ENCODE measurements at regions not wholly inside any gene's neighbourhood (a gene's known extent, or its start where the extent isn't known, plus 50 kb on each side); places are given as distances from the start of the nearest gene placed in this dataset.
"Not testable (repeated sequence)": the region's sequence is repeated elsewhere in the genome, so short reads cannot be mapped to it uniquely, and the experiment has no call there.

DNA sequence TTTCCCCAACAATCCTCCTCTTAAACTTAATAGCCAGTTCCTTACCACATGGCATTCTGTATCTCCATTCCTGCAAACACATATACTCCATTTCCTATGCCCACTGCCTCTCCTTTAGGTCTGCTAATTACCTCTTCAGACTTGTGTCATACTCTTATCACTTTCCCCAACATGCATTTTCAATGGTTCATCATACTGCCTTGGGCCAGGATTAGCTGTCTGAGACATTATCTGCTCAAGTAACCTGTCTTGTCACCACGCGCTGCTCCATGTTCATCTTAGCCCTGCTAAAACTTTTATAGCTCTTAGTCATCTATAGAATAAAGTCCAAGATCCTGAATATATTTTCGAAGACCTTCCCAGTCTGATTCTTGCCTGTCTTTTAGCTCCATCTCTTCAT, 224.1 kb upstream of the GK2 start:
- no peak for ATAC-seq (ENCODE audit: poor library complexity)
- DNase-seq, result no peak
- intact Hi-C loops (cut with DNase I), result no loop called here

DNA sequence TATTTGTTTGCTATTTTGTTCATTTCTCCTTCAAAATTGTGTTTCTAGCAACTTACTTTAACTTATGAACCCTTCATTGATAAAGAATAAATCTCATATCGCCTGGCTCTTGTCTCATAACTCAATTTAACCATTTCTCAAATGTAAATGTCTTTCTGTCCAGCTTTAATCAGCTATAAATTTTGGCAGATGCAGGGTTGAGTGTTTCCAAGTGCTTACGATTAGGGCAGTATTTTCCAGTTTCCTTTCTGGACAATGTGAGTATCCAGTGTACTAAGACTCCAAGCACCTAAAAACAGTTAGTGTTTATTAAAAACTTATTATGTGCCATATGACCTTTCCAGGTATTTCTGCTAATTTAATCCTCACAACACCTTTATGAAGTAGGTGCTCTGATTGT, 218.6 kb upstream of the GK2 start:
- ATAC-seq (ENCODE audit: poor library complexity), result no peak
- intact Hi-C loops (cut with DNase I), result no loop called here
- no peak for DNase-seq

DNA sequence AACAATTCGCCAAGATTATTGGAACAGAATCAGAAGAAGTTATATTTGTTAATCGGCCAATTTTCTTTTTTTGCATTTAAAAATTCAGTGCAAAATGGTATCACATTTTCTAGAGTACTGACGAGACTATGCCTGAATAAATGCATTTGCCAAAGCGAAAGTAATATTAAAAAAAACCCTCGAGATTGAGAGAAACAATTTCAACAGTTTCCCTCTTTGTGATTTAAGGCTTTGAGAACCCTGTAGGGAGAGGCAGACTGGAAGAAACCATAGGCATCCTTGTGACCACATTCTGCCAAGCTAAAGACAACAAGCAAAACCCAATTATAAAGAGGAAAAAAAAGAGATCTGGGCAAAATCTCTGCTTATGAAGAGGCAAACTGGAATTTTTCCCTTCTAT, 218.1 kb upstream of the GK2 start:
- intact Hi-C loops (cut with DNase I), result no loop called here
- no peak for DNase-seq
- ATAC-seq (ENCODE audit: poor library complexity), result no peak

DNA sequence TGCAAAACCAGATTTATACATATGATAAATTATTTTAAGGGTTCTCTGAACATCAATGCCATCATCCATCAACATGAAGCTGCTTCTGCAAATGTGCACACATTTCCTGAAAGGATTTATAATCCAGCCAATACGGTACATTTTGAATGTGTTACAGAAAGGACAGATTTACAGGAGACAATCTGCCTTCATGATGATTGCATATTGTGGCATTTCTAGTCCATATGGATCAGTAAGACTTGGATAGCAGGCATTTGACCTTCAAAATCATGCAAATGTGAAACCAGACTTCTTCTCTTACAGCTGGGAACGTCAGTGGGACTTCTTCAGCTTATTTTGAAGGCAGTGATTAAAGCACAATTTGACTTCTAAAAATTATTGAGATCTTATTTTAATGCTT, 217.3 kb upstream of the GK2 start:
- no peak for ATAC-seq (ENCODE audit: poor library complexity)
- no peak for DNase-seq
- intact Hi-C loops (cut with DNase I), result no loop called here

DNA sequence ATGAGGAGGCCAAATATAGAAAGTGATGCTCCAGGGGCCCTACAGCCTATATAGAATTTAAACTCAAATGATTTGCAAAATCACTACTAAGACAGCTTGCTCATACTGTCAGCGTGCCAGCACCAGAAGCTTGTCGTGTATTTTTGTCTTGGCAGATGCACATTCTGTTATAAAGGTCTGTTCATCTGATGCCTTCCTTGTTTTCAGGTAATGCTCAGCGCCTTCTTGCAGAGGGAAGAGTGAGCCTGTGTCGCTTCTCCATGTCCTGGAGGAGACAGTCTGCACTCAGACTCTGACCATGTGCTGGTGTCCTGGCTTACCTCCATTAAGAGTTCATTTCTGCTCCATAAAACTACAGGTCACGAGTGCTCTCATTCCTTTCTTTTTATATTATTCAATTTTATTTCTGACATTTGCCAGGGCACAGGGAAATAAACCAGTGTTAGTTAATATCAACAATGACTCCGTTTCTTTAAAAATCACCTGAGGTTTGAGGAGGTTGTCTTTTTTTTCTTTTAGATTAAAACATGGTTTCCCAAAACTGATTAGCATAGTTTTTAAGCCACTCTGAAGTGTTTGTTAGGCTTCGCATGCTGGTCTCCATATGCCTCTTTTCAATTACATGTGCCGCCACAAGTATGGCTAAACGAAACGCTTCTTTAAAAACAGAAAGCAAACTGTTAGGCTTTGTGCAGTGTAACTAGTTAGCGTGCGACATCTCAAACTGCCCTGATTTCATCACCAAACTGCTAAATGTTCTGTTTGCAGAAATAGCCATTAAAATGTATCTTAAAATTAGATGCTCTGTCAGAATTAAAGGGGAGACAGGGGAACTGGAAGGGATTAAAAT, 215.2 kb upstream of the GK2 start:
- DNase-seq, result no peak
- intact Hi-C loops (cut with DNase I), result no loop called here
- peak; percentile 38 for ATAC-seq (ENCODE audit: poor library complexity)

DNA sequence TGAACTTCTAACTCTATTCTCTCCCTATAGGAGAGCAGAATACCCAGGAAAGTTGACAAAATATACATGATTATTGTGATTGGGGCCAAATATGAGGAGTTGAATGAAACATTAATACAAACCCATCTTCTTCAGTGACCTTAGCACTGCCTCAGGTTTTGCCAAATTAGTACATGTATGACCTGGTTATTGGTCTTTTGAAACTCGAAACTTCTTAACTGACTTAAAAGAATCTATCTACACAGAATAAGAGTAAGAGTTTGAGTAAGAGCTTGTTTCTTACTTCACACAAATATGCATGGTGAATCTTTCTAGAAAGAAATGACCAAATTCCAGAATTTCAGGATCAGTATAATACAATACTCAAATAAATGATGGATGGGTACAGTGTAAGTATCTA, 213.0 kb upstream of the GK2 start:
- intact Hi-C loops (cut with DNase I), result no loop called here
- no peak for ATAC-seq (ENCODE audit: poor library complexity)
- DNase-seq, result no peak

DNA sequence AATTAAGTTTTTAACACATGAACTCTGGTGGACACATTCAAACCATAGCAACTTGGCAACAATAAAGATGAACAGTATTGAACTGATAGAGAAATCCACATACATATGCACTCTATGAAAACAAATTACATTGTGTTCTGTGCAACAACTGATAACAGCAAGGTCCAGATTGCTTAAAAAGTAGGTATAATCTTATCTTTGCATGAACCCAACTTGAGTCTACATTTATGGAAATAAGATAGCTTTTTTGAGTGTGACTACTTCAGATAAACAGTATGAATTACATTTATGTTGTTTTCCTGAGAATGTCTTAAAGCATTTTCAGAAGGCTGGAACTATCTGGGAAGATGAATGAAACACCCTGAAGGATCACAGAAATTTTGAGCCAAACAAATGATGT, 212.6 kb upstream of the GK2 start:
- ATAC-seq (ENCODE audit: poor library complexity) (no peak), DNase-seq (no peak)
- intact Hi-C loops (cut with DNase I), result no loop called here

DNA sequence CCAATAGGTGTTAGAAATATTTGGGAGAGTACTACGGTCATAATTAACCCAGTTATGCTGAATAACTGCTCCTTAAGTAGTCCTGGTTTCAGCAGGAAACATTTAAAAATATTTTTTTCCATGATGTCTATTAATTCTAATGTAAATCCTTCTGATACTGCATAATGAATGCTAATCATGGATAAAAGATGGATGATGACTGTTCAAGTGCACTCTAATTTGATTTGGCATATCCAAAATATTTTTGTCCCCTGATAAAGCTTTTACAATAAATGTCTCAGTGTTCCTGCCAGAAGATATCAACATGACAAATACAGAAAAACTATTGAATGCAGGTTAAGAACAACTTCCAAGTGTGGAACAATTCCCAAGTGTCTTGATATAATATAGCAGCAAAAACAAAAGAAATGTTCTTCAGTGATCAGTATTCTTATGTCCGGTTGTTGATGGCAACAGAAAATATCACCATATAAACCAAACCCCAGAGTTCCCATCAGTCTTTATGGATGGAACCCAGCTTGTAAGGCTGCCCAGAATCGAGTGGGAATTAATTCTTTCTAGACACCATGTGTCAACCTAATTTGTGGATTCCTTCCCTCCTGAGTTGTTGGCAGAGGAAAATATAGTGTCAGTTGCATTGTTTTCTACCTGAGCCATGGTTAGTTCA, 205.4 kb upstream of the GK2 start:
- DNase-seq, result no peak
- ATAC-seq (ENCODE audit: poor library complexity), result no peak
- intact Hi-C loops (cut with DNase I), result no loop called here

DNA sequence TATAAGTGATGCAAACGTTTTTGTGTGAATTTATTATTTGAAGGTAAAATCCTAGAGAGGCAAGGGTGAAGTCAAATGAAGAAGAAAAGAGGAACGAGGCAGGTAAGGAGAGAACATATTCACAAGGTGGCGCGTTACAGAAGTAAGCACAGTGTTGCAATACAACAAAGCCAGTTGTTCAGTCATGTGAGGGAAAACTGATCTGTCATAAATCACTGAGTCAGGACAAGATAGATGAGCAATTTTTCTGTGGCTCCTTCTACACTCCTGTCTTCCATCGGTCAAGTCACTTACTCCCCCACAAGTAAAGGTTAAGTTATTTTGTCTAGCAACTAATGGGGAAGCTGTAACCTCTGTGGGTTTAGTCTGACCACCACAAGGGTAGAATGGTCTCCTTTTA, 203.0 kb upstream of the GK2 start:
- intact Hi-C loops (cut with DNase I), result no loop called here
- DNase-seq (no peak), ATAC-seq (ENCODE audit: poor library complexity) (no peak)

DNA sequence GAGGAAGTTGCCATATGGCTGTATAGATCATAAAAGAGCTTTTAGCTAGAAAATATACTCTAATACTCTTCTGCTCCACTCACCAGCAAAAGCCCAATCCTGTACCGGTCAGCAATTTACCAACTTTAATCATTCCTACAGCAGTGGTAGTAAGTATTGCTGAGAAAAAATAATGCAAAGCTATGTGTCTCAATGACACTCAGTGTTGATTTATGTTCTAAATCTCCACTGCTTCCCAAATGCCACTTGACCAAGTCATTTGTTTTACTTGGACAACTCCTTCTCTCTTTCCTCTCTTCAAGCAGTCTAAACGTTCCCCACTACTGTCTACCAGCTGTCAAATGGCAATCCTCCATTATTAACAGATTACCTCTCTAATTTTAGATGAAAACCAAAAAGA, 201.8 kb upstream of the GK2 start:
- ATAC-seq (ENCODE audit: poor library complexity) (no peak), DNase-seq (no peak)
- intact Hi-C loops (cut with DNase I), result no loop called here

DNA sequence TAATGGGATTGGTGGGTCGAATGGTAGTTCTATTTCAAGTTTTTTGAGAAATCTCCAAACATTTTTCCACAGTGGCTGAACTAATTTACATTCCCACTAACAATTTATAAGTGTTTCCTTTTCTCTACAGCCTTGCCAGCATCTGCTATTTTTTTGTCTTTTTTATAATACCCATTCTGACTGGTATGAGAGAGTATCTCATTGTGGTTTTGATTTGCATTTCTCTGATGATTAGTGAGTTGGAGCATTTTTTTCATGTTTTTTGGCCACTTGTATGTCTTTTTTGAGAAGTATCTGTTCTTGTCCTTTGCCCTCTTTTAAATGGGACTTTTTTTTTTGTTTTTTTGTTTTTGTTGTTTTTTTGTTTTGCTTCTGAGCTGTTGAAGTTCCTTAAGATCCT, 200.0 kb upstream of the GK2 start:
- no peak for DNase-seq
- intact Hi-C loops (cut with DNase I), result no loop called here

DNA sequence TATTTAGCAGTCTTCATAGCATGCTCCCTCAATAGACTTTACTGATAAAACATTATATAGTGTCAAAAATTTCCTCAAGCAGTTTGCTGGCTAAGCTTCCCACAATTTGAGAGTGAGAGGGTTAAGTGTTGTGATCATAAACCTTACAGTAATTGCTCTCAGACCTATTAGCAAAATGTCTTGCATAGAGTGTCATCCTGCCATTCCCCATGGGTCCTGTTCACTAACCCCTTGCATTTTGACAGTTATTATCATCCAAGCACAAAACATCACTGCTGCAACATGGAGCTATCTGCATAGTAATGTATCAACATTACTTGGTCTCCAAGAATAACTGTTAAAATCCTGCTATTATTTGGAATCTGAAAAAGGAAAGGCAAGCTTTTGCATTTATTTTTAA, 196.1 kb upstream of the GK2 start:
- intact Hi-C loops (cut with DNase I), result no loop called here
- ATAC-seq (ENCODE audit: poor library complexity), result no peak

More for the DNA sequence above, 200.0 kb upstream of the GK2 start:
- no peak for ATAC-seq (ENCODE audit: poor library complexity)

DNA sequence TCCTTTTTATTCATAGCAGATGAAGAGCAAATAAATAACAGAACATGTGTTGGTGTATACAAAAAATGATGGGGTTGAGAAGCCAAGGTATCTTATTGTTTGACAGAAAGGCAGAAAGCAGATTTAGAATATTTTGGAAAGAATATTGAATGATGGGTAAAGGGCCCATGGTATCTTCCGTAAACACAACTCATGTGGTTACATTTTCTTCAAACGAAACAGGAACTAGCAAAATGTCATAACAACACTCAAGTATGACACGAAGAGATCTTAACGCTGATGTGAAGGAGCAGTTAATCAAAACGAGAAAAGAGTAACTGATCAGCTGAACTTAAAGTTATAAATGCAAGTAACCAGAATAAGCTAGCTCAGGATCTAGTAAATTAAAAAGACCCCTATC, 195.7 kb upstream of the GK2 start:
- intact Hi-C loops (cut with DNase I), result no loop called here
- no peak for DNase-seq
- no peak for ATAC-seq (ENCODE audit: poor library complexity)

More for the DNA sequence above, 196.1 kb upstream of the GK2 start:
- no peak for DNase-seq

DNA sequence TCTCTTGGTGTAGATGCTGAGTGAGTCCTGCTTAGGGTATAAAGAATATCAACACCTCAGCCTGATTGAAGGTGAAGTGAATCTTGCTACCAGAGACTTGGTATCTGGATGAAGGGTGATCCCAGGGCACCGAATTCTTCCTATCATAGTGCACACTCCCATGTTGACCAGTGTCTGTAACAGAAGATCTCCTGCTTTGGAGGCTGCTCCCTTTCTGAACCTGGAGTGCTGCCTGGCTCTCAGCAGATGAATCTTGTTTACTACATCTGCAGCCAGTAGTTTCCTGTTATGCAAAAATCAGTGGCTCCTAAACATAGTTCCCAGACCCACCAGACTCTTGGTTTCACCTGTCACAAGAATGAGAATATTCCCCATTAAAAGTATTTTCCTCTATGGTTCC, 191.7 kb upstream of the GK2 start:
- no peak for DNase-seq
- ATAC-seq (ENCODE audit: poor library complexity), result peak; percentile 51
- intact Hi-C loops (cut with DNase I), result no loop called here

DNA sequence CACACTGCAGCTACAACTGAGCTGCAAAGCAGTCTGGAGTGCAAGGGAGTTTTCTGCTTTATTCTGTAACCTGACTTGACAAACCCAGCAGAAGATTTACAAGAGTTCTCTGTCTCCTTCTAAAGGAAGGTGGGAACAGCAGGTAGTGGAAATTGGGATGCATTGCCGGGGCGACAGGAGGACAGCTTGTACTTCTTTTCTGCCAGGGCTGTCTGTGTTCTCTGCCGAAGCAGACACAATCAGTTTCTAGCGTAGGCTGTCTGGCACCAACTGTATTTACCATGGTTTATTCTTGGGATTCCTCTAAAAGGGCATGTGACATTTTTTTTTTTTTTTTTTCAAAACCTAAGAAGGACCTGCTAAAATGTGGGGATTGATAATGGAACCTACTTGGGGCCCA, 190.8 kb upstream of the GK2 start:
- ATAC-seq (ENCODE audit: poor library complexity) (peak; percentile 94), DNase-seq (peak; percentile 39)
- intact Hi-C loops (cut with DNase I), result no loop called here

DNA sequence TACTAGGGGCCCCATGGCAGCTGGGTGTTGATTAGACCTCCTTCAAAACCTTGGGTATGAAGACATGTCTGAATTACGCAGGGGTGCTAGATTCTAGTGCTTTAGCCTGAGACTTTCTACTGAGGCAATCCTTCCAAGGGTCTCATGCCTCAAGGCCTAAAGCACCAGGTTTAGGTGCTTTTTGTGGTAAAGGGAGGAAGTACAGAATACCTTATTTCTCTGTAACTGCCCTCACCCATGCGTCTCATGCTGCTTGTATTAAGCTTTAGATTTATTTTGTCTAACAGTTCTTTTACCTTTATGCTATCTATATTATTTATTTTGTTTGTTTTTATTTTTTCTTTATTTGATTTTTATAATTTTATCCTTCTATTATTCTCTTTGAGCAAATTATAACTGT, 190.2 kb upstream of the GK2 start:
- ATAC-seq (ENCODE audit: poor library complexity) (no peak), DNase-seq (no peak)
- intact Hi-C loops (cut with DNase I), result no loop called here

DNA sequence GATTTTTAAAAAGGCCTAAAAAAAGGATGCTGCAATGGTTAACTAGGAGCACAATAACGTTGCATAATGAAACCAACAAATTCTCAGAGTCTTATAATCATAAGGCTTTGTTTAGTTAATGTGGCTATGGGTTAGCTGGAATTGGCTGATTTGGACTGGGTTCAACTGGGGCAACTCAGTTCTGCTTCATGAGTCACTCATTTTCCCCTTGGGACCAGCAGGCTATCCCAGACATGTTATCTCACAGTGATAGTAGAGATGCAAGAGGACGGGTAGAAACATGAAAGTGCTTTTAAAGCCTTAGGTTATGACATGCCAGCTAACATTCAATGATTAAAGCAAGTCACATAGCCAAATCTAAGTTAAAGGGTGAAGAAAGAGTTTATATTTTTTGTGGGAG, 189.2 kb upstream of the GK2 start:
- intact Hi-C loops (cut with DNase I), result no loop called here
- peak; percentile 13 for ATAC-seq (ENCODE audit: poor library complexity)

DNA sequence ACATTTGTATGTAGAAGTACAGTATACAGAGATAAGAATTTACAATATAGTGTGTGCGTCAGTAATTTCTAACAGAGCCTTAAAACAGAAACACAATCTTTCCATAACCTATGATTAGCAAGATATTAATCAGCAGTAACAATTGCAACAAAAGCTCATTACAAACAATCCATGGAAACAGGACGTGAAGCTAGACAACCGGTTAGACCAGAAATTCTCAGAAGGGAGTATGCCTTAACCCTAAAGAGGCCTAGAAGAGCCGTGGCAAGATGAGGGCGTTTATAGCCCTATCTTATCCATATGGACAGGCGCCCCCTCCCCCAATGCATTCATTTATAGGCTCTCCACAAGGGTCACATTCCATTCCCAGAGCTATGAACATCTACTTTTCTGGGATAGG, 184.2 kb upstream of the GK2 start:
- intact Hi-C loops (cut with DNase I); ATAC-seq (ENCODE audit: poor library complexity); DNase-seq: not testable (repeated sequence)

More for the DNA sequence above, 189.2 kb upstream of the GK2 start:
- no peak for DNase-seq

DNA sequence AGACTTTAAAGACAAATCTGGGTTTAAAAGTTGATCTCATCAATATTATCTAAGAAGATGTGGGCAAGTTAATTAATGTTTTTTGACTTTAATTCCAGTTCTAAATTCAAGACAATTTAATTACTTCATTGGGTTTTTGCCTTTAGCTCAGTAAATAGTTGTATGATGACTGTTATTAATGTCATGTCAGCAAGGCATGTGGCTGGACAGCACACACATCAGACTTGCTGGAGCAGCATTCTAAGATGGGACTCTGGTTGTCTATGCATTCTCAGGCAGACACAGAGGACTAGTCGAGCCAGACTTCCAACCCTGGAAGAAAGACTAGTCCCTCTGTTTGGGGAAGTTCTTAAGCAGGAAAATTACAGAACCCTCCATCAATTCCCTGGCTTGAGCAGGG, 180.7 kb upstream of the GK2 start:
- intact Hi-C loops (cut with DNase I), result no loop called here
- ATAC-seq (ENCODE audit: poor library complexity) (no peak), DNase-seq (no peak)

DNA sequence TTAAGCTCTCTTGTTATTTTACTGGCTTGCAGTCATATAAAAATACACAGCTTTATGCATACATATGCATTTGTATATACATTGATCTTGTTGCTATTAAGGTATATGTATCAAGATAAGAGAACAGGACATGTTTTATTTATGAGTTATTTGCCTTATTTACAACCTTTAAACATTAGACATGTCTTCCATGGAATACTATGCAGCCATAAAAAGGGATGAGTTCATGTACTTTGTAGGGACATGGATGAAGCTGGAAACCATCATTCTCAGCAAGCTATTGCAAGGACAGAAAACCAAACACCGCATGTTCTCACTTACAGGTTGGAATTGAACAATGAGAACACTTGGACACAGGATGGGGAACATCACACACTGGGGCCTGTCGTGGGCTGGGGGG, 179.2 kb upstream of the GK2 start:
- DNase-seq; intact Hi-C loops (cut with DNase I); ATAC-seq (ENCODE audit: poor library complexity): not testable (repeated sequence)
